ENCODE measurements at regions not wholly inside any gene's neighbourhood (a gene's known extent, or its start where the extent isn't known, plus 50 kb on each side); places are given as distances from the start of the nearest gene placed in this dataset.

DNA sequence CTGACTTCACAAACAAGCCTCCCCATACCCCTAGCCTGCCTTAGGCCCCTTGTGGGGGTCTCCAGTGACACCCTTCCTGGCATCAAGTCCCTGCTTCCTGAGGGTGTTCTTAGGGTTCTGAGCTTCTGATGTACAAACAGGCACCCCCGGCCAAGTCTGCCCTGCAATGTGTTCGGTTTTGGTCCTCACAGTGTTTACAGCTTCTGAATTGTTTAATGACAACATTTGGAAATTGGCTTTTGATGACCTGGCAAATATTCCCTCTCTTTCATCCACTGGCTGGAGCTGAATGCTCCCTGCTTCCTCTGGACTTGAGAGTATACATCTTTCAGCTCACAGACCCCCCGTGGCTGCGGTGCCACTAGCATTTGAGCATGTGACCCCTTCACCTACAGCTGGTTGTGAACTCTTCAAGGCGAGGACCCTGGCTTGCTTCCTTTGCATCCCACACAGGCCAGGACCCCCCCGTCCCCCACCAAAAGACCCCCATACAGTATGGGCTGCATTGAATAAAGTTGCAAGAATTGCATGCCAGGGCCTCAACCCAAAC, 180.8 kb downstream of the KATNIP start:
- no peaks in the 10 kb centered on the region for H3K79me2 ChIP-seq (ENCODE audit: insufficient read depth, low read length)
- ATAC-seq (ENCODE audit: insufficient read depth, low read depth) (no peak), DNase-seq (no peak)
- no peaks in the 10 kb centered on the region for H3K9me3 ChIP-seq (ENCODE audit: insufficient read depth, low read length, severe bottlenecking)
- TF ChIP-seq, protein P1, sequence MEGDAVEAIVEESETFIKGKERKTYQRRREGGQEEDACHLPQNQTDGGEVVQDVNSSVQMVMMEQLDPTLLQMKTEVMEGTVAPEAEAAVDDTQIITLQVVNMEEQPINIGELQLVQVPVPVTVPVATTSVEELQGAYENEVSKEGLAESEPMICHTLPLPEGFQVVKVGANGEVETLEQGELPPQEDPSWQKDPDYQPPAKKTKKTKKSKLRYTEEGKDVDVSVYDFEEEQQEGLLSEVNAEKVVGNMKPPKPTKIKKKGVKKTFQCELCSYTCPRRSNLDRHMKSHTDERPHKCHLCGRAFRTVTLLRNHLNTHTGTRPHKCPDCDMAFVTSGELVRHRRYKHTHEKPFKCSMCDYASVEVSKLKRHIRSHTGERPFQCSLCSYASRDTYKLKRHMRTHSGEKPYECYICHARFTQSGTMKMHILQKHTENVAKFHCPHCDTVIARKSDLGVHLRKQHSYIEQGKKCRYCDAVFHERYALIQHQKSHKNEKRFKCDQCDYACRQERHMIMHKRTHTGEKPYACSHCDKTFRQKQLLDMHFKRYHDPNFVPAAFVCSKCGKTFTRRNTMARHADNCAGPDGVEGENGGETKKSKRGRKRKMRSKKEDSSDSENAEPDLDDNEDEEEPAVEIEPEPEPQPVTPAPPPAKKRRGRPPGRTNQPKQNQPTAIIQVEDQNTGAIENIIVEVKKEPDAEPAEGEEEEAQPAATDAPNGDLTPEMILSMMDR (IDR thresholded peaks at IDR 0.05; ENCODE audit: borderline replicate concordance, extremely low read depth, low read length, poor library complexity, severe bottlenecking) = no peak
- no peak for TF ChIP-seq EZH2 (IDR thresholded peaks at IDR 0.05; ENCODE audit: borderline replicate concordance, low read depth, low read length, severe bottlenecking)
- H2AFZ ChIP-seq (ENCODE audit: low read depth, low read length) = no peak overlapping the region
- no peaks in the 10 kb centered on the region for H3K4me1 ChIP-seq (ENCODE audit: insufficient read depth, low read length)
- no peak overlapping the region for H3K4me3 ChIP-seq (ENCODE audit: low read depth in 1 of 2, low read length in 2 of 2)
- no peak overlapping the region for H3K27ac ChIP-seq (ENCODE audit: low read length)
- no peaks in the 10 kb centered on the region for H3K36me3 ChIP-seq (ENCODE audit: insufficient read depth, low read length)
- no peaks in the 10 kb centered on the region for H3K27me3 ChIP-seq (ENCODE audit: insufficient read depth, low read length, poor library complexity)
- no peak overlapping the region for H3K4me2 ChIP-seq (ENCODE audit: insufficient read depth, low read length)
- no peak overlapping the region for H3K9ac ChIP-seq (ENCODE audit: low read depth, low read length)
- H4K20me1 ChIP-seq (ENCODE audit: insufficient read depth, low read length) = no peaks in the 10 kb centered on the region

DNA sequence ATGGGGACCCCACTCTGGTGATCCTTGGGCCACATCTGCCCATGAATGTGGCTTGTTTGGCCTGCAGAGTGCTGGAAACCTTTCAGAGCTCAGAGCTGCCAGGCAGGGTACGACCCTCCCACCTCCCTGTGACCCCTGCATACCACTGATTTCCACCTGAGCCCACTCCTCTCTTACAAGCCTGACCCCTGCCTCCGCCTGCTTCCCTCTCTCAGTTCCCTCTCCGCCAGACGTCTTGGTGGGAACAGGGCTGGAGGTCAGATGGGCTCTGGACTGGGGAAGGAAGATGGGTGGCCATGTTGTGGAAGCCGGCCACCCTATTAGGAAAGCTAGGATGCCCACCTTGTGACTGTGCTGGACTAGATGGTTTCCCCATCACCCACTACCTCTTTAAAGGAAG, 185.1 kb downstream of the KATNIP start:
- no peaks in the 10 kb centered on the region for H4K20me1 ChIP-seq (ENCODE audit: insufficient read depth, low read length)
- no peak for DNase-seq
- H3K79me2 ChIP-seq (ENCODE audit: insufficient read depth, low read length) = no peaks in the 10 kb centered on the region
- H3K27ac ChIP-seq (ENCODE audit: low read length) = no peak overlapping the region
- no peak overlapping the region for H2AFZ ChIP-seq (ENCODE audit: low read depth, low read length)
- no peaks in the 10 kb centered on the region for H3K36me3 ChIP-seq (ENCODE audit: insufficient read depth, low read length)
- no peaks in the 10 kb centered on the region for H3K9me3 ChIP-seq (ENCODE audit: insufficient read depth, low read length, severe bottlenecking)
- H3K4me2 ChIP-seq (ENCODE audit: insufficient read depth, low read length) = no peak overlapping the region
- H3K4me1 ChIP-seq (ENCODE audit: insufficient read depth, low read length) = no peaks in the 10 kb centered on the region
- TF ChIP-seq, protein P1 (IDR thresholded peaks at IDR 0.05; ENCODE audit: borderline replicate concordance, extremely low read depth, low read length, poor library complexity, severe bottlenecking) = no peak
- TF ChIP-seq EZH2 (IDR thresholded peaks at IDR 0.05; ENCODE audit: borderline replicate concordance, low read depth, low read length, severe bottlenecking) = no peak
- no peaks in the 10 kb centered on the region for H3K27me3 ChIP-seq (ENCODE audit: insufficient read depth, low read length, poor library complexity)
- no peak overlapping the region for H3K9ac ChIP-seq (ENCODE audit: low read depth, low read length)
- no peak for ATAC-seq (ENCODE audit: insufficient read depth, low read depth)
- no peak overlapping the region for H3K4me3 ChIP-seq (ENCODE audit: low read depth in 1 of 2, low read length in 2 of 2)

DNA sequence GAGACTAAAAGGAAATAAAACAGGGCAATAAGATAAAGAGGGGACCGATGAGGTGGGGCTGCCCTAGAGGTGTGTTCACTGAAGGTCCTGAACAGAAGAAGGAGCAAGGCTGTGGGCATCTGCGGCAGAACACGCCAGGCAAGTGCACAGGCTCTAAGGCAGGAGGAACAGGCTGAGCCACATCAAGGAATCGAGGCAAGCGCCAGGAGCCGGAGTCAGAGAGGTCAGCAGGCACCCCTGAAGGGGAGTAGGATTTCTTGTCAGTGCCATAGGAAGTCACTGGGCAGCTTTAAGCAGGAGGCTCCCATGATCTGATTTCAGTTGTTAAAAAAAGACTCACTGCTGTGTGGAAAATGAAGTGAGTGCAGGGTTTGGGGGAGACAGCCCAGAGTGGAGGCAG, 186.5 kb downstream of the KATNIP start:
- H3K4me1 ChIP-seq (ENCODE audit: insufficient read depth, low read length) = no peaks in the 10 kb centered on the region
- H3K27ac ChIP-seq (ENCODE audit: low read length) = no peak overlapping the region
- no peak for ATAC-seq (ENCODE audit: insufficient read depth, low read depth)

More for the DNA sequence above, 186.5 kb downstream of the KATNIP start:
- Histone ChIP-seq H2AFZ (ENCODE audit: low read depth, low read length) (no peak overlapping the region), H3K9ac (ENCODE audit: low read depth, low read length) (no peak overlapping the region), H4K20me1 (ENCODE audit: insufficient read depth, low read length) (no peaks in the 10 kb centered on the region), H3K4me2 (ENCODE audit: insufficient read depth, low read length) (no peak overlapping the region), H3K27me3 (ENCODE audit: insufficient read depth, low read length, poor library complexity) (no peaks in the 10 kb centered on the region), H3K79me2 (ENCODE audit: insufficient read depth, low read length) (no peaks in the 10 kb centered on the region), H3K4me3 (ENCODE audit: low read depth in 1 of 2, low read length in 2 of 2) (no peak overlapping the region), H3K9me3 (ENCODE audit: insufficient read depth, low read length, severe bottlenecking) (no peaks in the 10 kb centered on the region), H3K36me3 (ENCODE audit: insufficient read depth, low read length) (no peaks in the 10 kb centered on the region)
- TF ChIP-seq, protein P1 (IDR thresholded peaks at IDR 0.05; ENCODE audit: borderline replicate concordance, extremely low read depth, low read length, poor library complexity, severe bottlenecking) = no peak
- no peak for TF ChIP-seq EZH2 (IDR thresholded peaks at IDR 0.05; ENCODE audit: borderline replicate concordance, low read depth, low read length, severe bottlenecking)
- DNase-seq = no peak
